ENCODE measurements at regions not wholly inside any gene's neighbourhood (a gene's known extent, or its start where the extent isn't known, plus 50 kb on each side); places are given as distances from the start of the nearest gene placed in this dataset.

DNA sequence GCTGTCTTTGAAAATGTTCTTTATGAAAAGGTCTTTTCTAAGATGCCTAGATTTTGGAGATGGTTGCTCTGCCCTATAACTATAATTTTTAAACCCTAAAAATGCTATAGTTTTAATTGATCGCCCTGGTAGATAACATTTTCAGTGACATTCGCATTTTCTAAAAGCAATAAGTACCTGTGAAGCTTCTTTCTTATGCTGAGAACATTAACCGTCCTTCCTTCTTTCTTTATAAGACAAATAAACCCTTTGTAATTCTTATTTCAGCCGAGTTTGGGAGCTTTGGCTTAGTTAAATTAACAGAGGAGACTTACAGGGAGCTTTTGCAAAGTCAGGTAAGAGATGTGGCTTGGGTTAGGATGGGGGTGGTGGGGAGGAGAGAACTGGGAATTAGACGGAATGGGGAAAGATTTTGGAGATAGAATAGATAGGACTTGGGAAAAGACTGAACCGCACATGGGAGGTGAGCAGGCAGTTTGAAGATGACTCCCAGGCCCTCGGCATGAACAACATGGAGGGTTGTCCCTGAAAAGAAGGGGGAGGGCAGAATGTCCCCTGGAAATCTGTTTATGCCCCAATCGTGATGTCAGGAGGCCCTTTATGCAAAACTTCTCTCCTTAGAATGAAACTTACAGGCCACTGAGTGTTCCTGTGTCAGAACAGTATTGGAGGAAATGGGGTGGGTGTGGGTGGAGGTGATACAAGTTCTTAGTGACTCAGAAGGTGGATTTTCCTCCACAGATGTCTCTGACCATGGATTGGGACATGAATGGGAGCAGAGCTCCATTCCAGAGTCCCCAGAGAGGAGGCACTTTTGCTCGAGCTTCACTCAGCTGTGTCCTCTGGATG lies 76.2 kb upstream of the LARS2 start:
- no peaks in the 10 kb centered on the region for H3K36me3 ChIP-seq (ENCODE audit: control insufficient read depth in 1 of 2, insufficient read depth in 2 of 2, low read length in 2 of 2)
- no peak overlapping the region for H2AFZ ChIP-seq (ENCODE audit: low read depth, low read length, poor library complexity, severe bottlenecking)
- no peaks in the 10 kb centered on the region for H3K27me3 ChIP-seq (ENCODE audit: insufficient read depth, low read length)
- intact Hi-C loops (cut with micrococcal nuclease) = no loop called here
- H3K4me3 ChIP-seq (replicated peaks in 1 of 2; ENCODE audit: low read depth in 1 of 2, low read length in 2 of 2) = no peak overlapping the region
- no peak overlapping the region for H3K4me2 ChIP-seq (ENCODE audit: low read length)
- H3K9me2 ChIP-seq (ENCODE audit: insufficient read depth) = no peaks in the 10 kb centered on the region
- H3K4me1 ChIP-seq (ENCODE audit: control insufficient read depth in 1 of 2, insufficient read depth in 2 of 2, low read length in 2 of 2) = no peaks in the 10 kb centered on the region
- no peak for ATAC-seq
- H3K9ac ChIP-seq (ENCODE audit: low read length) = no peak overlapping the region
- RAD21 ChIA-PET (ENCODE audit: low non-redundant PET in 1 of 2, low total read pairs in 2 of 2, uncharacterized antibody in 2 of 2, unreplicated experiment in 2 of 2) = no interaction called here
- no TSS peak for BruUV-seq (replicated peaks)
- no peak overlapping the region for H3K27ac ChIP-seq (ENCODE audit: low read depth, low read length)
- POLR2A ChIA-PET = no interaction called here
- H4K20me1 ChIP-seq (ENCODE audit: insufficient read depth) = no peaks in the 10 kb centered on the region
- H3K79me2 ChIP-seq (ENCODE audit: insufficient read depth, low read length) = no peaks in the 10 kb centered on the region
- CTCF ChIA-PET = no interaction called here
- DNase-seq (ENCODE audit: low read depth, low spot score) = no peak
- no peak for TF ChIP-seq FOSL1 (IDR thresholded peaks at IDR 0.05; ENCODE audit: low read depth)
- TF ChIP-seq SRF (IDR thresholded peaks at IDR 0.05; ENCODE audit: low read depth) = no peak
- TF ChIP-seq EGR1 (IDR thresholded peaks at IDR 0.05; ENCODE audit: low read depth) = no peak
- TF ChIP-seq ZNF274 (IDR thresholded peaks at IDR 0.05; ENCODE audit: low read depth, low read length) = no peak
- no peak for TF ChIP-seq EZH2phosphoT487 (IDR thresholded peaks at IDR 0.05; ENCODE audit: borderline replicate concordance)
- no peak for TF ChIP-seq ATF3 (IDR thresholded peaks at IDR 0.05)
- TF ChIP-seq YY1 (IDR thresholded peaks at IDR 0.05; ENCODE audit: extremely low read depth, insufficient replicate concordance, low read depth, low read length) = no peak
- TF ChIP-seq, protein P1, sequence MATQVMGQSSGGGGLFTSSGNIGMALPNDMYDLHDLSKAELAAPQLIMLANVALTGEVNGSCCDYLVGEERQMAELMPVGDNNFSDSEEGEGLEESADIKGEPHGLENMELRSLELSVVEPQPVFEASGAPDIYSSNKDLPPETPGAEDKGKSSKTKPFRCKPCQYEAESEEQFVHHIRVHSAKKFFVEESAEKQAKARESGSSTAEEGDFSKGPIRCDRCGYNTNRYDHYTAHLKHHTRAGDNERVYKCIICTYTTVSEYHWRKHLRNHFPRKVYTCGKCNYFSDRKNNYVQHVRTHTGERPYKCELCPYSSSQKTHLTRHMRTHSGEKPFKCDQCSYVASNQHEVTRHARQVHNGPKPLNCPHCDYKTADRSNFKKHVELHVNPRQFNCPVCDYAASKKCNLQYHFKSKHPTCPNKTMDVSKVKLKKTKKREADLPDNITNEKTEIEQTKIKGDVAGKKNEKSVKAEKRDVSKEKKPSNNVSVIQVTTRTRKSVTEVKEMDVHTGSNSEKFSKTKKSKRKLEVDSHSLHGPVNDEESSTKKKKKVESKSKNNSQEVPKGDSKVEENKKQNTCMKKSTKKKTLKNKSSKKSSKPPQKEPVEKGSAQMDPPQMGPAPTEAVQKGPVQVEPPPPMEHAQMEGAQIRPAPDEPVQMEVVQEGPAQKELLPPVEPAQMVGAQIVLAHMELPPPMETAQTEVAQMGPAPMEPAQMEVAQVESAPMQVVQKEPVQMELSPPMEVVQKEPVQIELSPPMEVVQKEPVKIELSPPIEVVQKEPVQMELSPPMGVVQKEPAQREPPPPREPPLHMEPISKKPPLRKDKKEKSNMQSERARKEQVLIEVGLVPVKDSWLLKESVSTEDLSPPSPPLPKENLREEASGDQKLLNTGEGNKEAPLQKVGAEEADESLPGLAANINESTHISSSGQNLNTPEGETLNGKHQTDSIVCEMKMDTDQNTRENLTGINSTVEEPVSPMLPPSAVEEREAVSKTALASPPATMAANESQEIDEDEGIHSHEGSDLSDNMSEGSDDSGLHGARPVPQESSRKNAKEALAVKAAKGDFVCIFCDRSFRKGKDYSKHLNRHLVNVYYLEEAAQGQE (IDR thresholded peaks at IDR 0.05; ENCODE audit: low read depth) = no peak
- no peak for TF ChIP-seq MAX (IDR thresholded peaks at IDR 0.05)
- TF ChIP-seq JUND (IDR thresholded peaks at IDR 0.05) = no peak
- TF ChIP-seq POLR2A (IDR thresholded peaks at IDR 0.05; ENCODE audit: borderline replicate concordance, extremely low read depth, insufficient read depth, insufficient read length) = no peak
- no peak for TF ChIP-seq TCF7L2 (IDR thresholded peaks at IDR 0.05; ENCODE audit: borderline replicate concordance, extremely low read depth, insufficient read depth, insufficient read length)
- no peak for TF ChIP-seq POLR2AphosphoS5 (IDR thresholded peaks at IDR 0.05; ENCODE audit: low read depth, low read length)
- no peak for TF ChIP-seq SP1 (IDR thresholded peaks at IDR 0.05; ENCODE audit: low read depth)
- H3K9me3 ChIP-seq (ENCODE audit: control insufficient read depth in 1 of 2, insufficient read depth in 1 of 2, low read depth in 1 of 2, low read length in 2 of 2) = no peaks in the 10 kb centered on the region

Data from HCT116 (cell line).